HuH-7 (cell line): ENCODE measurements at regions not wholly inside any gene's neighbourhood (a gene's known extent, or its start where the extent isn't known, plus 50 kb on each side); places are given as distances from the start of the nearest gene placed in this dataset.
"Not testable (repeated sequence)": the region's sequence is repeated elsewhere in the genome, so short reads cannot be mapped to it uniquely, and the experiment has no call there.

Experiments
- DNase-seq: peaks from one replicate; pipeline ENCODE4 v3.0.0; 2011; ENCODE audit warnings: low spot score

DNA sequence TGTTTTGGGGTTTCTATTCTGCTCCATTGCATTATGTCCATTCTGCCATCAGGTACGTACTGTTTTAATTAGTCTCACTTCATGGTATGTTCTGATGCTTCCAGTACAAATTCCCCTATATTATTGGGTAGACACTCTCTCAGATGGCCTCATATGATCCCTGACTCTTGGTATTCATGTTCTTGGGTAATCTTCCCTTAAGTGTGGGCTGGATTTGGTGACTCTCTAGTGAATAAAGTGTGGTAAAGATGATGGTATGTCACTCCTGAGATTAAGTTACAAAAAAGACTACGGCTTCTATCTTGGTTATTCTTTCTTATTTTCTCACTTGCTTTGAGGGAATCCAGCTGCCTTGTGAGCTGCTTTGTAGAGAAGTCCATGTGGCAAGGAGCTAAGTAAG lies 89.6 kb upstream of the TBC1D5 start:
- no peak for DNase-seq

GRCh38 chr3:17831366-17831765 lies 88.9 kb upstream of the TBC1D5 start:
- no peak for DNase-seq

DNA sequence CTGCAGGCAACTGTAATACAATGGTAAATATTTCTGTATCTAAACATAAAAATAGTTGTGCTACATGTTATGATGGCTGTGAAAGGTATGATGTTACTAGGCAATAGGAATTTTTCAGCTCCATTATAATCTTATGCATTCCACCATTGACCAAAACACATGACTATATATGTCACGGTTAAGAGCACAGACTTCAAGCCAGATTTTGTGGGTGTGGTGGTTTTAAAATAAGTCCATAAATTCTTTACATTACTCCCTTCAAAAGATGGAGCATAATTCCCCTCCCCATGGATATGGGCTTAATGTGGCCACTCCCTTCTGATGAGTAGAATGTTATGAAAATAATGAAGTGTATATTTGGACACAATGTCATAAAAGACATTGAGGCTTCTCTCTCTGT lies 88.4 kb upstream of the TBC1D5 start:
- DNase-seq = no peak

- DNase-seq = no peak
Measured at GRCh38 chr3:17828388-17828787, 86.0 kb upstream of the TBC1D5 start.

DNA sequence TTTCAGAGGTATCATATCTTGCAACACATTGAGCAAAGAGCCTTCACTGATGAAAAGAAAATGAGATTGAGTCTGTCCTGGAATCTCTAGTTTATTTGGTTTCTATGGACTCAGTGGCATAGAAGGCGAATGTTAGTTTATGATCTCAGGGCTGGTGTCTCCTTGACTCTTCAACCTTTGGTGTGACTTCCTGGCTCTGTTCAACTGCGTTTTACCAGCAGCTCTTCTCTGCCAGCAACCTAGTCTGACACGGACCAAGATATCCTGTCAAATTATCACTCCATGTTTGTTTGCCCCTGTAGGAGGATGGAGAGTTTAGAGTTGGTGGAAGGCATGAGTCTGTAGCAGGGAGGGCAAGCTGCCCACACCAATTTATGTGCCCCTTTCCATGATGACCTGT lies 82.9 kb upstream of the TBC1D5 start:
- DNase-seq = no peak

DNA sequence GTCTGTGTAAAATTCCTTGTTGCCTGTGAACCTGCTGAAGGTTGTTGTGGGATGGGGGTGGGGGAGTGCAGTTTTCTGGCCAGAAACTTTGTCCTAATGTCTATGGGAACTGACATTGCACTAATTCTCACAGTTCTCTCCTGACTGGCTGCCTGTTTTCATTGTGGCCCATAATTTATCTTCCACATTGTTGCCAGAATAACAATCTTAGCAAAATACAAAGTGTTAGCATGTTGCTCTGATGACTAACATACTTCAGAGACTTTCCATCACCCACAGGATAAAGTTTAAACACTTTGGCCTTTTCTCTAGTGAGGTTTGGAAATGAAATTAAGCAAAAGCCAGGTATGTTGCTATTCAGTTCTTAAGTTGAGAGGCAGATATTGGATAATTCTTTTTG lies 81.4 kb upstream of the TBC1D5 start:
- no peak for DNase-seq

GRCh38 chr3:17823036-17823435 lies 80.6 kb upstream of the TBC1D5 start:
- DNase-seq = peak; percentile 26

- DNase-seq = no peak
Measured at GRCh38 chr3:17820704-17821103, 78.3 kb upstream of the TBC1D5 start.

- no peak for DNase-seq
Measured at GRCh38 chr3:17820275-17820674, 77.8 kb upstream of the TBC1D5 start.

DNA sequence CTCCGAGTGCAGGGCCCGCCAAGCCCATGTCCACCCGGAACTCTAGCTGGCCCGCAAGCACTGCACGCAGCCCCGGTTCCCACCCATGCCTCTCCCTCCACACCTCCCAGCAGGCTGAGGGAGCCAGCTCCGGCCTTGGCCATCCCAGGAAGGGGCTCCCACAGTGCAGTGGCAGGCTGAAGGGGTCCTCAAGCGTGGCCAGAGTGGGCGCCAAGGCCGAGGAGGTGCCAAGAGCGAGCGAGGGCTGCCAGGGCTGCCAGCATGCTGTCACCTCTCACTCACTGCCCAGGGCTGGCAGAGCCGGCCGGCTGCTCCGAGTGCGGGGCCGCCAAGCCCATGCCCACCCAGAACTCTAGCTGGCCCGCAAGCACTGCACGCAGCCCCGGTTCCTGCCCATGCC lies 75.5 kb upstream of the TBC1D5 start:
- DNase-seq = not testable (repeated sequence)

DNA sequence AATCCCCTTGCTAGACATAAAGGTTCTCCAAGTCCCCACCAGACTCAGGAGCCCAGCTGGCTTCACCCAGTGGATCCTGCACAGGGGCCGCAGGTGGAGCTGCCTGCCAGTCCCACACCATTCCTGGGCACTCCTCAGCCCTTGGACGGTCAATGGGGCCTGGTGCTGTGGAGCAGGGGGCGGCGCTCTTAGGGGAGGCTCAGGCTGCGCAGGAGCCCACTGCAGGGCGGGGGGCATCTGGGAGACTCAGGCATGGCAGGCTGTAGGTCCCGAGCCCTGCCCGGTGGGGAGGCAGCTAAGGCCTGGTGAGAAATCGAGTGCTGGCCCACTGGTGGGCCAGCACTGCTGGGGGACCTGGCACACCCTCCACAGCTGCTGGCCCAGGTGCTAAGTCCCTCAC lies 75.1 kb upstream of the TBC1D5 start:
- DNase-seq = no peak

- DNase-seq = not testable (repeated sequence)
Measured at GRCh38 chr3:17816839-17817238, 74.4 kb upstream of the TBC1D5 start.

GRCh38 chr3:17812328-17812727 lies 69.9 kb upstream of the TBC1D5 start:
- DNase-seq = not testable (repeated sequence)

DNA sequence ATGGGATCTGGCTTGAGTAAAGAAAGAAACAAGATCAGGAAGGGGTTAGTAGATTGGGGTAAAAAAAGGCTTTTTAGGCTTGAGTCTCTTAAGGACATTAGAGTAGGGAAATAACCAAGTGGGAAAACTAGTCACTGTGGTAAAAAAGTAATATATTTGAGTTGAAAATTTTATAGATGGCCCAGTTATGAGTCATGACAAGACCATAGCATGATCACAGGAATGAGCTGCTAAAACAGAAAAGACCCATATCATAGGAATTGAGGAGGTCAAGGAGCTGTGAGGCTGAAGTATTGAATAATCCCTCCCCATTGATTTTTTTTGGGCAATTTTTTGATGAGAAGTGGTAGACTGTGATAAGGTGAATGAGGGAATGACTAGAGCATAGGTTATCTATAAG lies 69.2 kb upstream of the TBC1D5 start:
- DNase-seq = no peak

DNA sequence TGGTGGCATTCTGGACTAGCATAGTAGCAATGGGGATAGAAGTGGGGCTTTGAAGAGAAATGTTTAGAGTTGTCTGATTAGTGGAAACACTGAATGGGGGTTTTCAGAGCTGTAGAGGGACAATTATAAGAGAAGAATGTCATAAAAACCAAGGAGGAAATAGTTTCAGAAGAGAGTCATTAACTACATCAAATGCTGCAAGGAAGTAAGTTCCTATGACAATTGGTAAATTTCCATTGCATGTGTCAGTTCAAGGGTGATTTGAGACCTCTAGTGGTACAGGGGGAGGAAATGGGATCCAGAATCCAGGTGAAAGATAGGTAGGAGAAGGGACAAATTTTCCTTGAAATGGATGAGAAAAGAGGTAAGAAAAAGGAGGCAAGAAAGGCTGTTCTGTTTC lies 68.3 kb upstream of the TBC1D5 start:
- peak; percentile 75 for DNase-seq

GRCh38 chr3:17808994-17809393 lies 66.6 kb upstream of the TBC1D5 start:
- DNase-seq = no peak

DNA sequence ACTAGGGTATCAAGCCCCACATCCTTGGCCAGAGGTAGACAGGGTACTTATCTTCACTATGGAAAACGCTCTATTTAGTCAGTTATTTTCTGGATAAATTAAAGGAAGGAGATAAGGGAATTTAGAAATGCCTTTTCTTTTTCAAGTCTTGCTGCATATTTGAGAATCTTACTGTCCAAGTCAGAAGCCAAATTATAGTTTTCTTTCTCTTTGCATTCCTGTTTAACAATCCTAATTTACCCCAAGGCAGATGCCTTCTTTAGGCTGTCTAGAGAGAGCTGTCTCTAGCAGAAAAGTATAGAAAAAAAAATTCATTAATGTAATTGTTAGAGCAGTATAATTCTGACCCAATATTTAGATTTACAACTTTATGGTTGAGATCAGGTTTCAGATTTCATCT lies 64.4 kb upstream of the TBC1D5 start:
- DNase-seq = no peak

GRCh38 chr3:17806201-17806600 lies 63.8 kb upstream of the TBC1D5 start:
- no peak for DNase-seq

- no peak for DNase-seq
Measured at GRCh38 chr3:17805461-17805940, 63.1 kb upstream of the TBC1D5 start.

GRCh38 chr3:17802950-17803349 lies 60.5 kb upstream of the TBC1D5 start:
- no peak for DNase-seq

DNA sequence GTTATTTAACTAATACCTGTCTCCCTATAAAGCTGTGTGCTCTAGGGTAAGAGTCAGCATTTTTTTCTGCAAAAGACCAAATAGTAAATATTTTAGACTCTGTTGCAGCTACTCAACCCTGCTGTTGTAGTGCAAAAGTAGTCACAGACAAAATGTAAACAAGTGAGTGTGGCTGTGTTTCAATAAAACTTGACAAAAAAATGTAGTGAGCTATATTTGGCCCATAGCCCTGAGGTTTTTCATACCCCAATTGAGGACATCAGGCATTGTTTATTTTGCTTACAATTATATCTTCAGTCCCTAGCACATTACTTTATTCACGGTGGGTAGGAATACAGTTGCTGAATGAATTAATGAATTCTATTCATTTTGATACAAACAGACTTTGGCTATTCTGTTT lies 58.7 kb upstream of the TBC1D5 start:
- no peak for DNase-seq

GRCh38 chr3:17800232-17800631 lies 57.8 kb upstream of the TBC1D5 start:
- DNase-seq = no peak

- no peak for DNase-seq
Measured at GRCh38 chr3:17799312-17799711, 56.9 kb upstream of the TBC1D5 start.

DNA sequence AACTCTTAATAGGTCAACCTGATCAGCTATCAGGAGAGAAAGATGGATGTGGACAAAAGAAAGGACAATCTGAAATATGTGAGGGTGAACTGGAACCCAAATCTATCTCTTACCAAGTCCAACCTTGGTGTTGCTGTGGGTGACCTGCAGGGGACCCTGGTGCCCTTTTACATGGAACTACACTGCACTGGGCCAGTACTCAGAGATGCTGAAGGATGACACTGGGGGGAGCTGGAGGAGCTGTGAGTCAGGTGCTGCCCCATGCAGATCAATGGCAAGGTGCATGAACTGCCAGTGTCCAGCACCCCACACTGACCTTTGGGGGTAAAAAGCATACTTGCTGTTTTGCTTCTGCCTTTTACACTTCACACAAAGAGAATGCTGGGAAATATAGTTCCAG lies 55.6 kb upstream of the TBC1D5 start:
- DNase-seq = no peak

DNA sequence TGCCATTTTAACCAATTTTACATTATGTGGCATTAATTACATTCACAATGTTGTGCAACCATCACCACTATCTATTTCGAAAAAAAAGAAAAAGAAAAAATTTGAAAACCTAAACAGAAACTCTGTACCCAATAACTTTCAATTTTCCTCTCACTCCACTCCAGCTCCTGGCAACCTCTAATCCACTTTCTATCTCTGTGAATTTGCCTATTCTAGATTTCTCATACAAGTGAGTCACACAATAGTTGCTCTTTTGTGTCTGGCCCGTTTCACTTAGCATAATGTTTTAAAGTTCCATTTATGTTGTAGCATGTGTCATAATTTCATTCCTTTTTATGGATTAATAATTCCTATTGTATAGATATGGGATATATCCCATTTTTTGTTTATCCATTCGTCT lies 53.3 kb upstream of the TBC1D5 start:
- no peak for DNase-seq
